ENCODE measurements at regions not wholly inside any gene's neighbourhood (a gene's known extent, or its start where the extent isn't known, plus 50 kb on each side); places are given as distances from the start of the nearest gene placed in this dataset.

- no peak for TF ChIP-seq USF2 (IDR thresholded peaks at IDR 0.05; ENCODE audit: borderline replicate concordance, low read depth, low read length)
- no peak for TF ChIP-seq FOXM1 (IDR thresholded peaks at IDR 0.05; ENCODE audit: low read depth)
- TF ChIP-seq EZH2phosphoT487 (IDR thresholded peaks at IDR 0.05; ENCODE audit: borderline replicate concordance, low read depth): no peak
- no peak for TF ChIP-seq RXRA (IDR thresholded peaks at IDR 0.05; ENCODE audit: borderline replicate concordance, low read depth)
- TF ChIP-seq TCF12 (IDR thresholded peaks at IDR 0.05): no peak
- no peak for TF ChIP-seq SMC3 (IDR thresholded peaks at IDR 0.05; ENCODE audit: low read depth, low read length)
- TF ChIP-seq FOSL2 (IDR thresholded peaks at IDR 0.05; ENCODE audit: borderline replicate concordance, low read depth): no peak
These were observed 138.5 kb downstream of the NDUFA12 start (continued) for GRCh38 chr12:94864987-94865386.

- H3K9me2 ChIP-seq: no peaks in the 10 kb centered on the region
- H3K27ac ChIP-seq (ENCODE audit: low read depth in 2 of 2, low read length in 1 of 2): no peak overlapping the region
- no peaks in the 10 kb centered on the region for H3F3A ChIP-seq (replicated peaks; ENCODE audit: insufficient read depth)
- no peaks in the 10 kb centered on the region for H3K79me2 ChIP-seq (ENCODE audit: insufficient read depth)
- no peak for DNase-seq
- no peak overlapping the region for H2AFZ ChIP-seq (ENCODE audit: low read depth)
- ChIA-PET CTCF (no interaction called here), POLR2A (no interaction called here)
- no peaks in the 10 kb centered on the region for H4K20me1 ChIP-seq (ENCODE audit: insufficient read depth)
- no peaks in the 10 kb centered on the region for H3K9me3 ChIP-seq
- H3K4me1 ChIP-seq (ENCODE audit: control insufficient read depth in 1 of 2, insufficient read depth in 2 of 2, low read depth in 1 of 2, low read length in 1 of 2): no peaks in the 10 kb centered on the region
- no peak overlapping the region for H3K9ac ChIP-seq
- TF ChIP-seq FOXM1 (IDR thresholded peaks at IDR 0.05; ENCODE audit: low read depth): no peak
- no peak for TF ChIP-seq POLR2AphosphoS5 (IDR thresholded peaks at IDR 0.05; ENCODE audit: low read depth, low read length)
- no peak for TF ChIP-seq RCOR1 (IDR thresholded peaks at IDR 0.05; ENCODE audit: low read length)
- TF ChIP-seq NRF1 (IDR thresholded peaks at IDR 0.05; ENCODE audit: low read depth, low read length): no peak
- no peak for TF ChIP-seq RAD21 (IDR thresholded peaks at IDR 0.05; ENCODE audit: low read length)
- TF ChIP-seq MAX (IDR thresholded peaks at IDR 0.05; ENCODE audit: low read depth): no peak
- no peak for TF ChIP-seq USF2 (IDR thresholded peaks at IDR 0.05; ENCODE audit: borderline replicate concordance, low read depth, low read length)
- no peak for TF ChIP-seq GATA2 (CRISPR knock-in tag; IDR thresholded peaks at IDR 0.05)
- TF ChIP-seq NFIC (IDR thresholded peaks at IDR 0.05; ENCODE audit: borderline replicate concordance): no peak
- TF ChIP-seq REST (IDR thresholded peaks at IDR 0.05; ENCODE audit: low read depth, low read length): no peak
- no peak for TF ChIP-seq RXRA (IDR thresholded peaks at IDR 0.05; ENCODE audit: borderline replicate concordance, low read depth)
- no peak for TF ChIP-seq YY1 (IDR thresholded peaks at IDR 0.05; ENCODE audit: low read depth)
- H3K4me3 ChIP-seq (ENCODE audit: low read depth in 2 of 2, low read length in 1 of 2): no peak overlapping the region
- 55% methylated on average over 8 of the region's 8 CpGs for WGBS (ENCODE audit: low lambda C conversion rate)
- H3K4me2 ChIP-seq: no peak overlapping the region
- no peaks in the 10 kb centered on the region for H3K27me3 ChIP-seq (ENCODE audit: insufficient read depth)
- H3K36me3 ChIP-seq (replicated peaks in 1 of 2; ENCODE audit: control insufficient read depth in 1 of 2, insufficient read depth in 2 of 2, low read length in 1 of 2): no peaks in the 10 kb centered on the region
These were observed 140.0 kb downstream of the NDUFA12 start for GRCh38 chr12:94863321-94864035.

Measured in SK-N-SH (cell line).